GM18508 (cell line): ENCODE measurements at regions not wholly inside any gene's neighbourhood (a gene's known extent, or its start where the extent isn't known, plus 50 kb on each side); places are given as distances from the start of the nearest gene placed in this dataset.
"Not testable (repeated sequence)": the region's sequence is repeated elsewhere in the genome, so short reads cannot be mapped to it uniquely, and the experiment has no call there.

Experiments used
- ATAC-seq: cut with Tn5 transposase; IDR thresholded peaks from one replicate; pipeline ENCODE4 v1.9.1; 2021; ENCODE audit warnings: moderate number of reproducible peaks; ENCODE audit not compliant: insufficient read depth, unreplicated experiment

DNA sequence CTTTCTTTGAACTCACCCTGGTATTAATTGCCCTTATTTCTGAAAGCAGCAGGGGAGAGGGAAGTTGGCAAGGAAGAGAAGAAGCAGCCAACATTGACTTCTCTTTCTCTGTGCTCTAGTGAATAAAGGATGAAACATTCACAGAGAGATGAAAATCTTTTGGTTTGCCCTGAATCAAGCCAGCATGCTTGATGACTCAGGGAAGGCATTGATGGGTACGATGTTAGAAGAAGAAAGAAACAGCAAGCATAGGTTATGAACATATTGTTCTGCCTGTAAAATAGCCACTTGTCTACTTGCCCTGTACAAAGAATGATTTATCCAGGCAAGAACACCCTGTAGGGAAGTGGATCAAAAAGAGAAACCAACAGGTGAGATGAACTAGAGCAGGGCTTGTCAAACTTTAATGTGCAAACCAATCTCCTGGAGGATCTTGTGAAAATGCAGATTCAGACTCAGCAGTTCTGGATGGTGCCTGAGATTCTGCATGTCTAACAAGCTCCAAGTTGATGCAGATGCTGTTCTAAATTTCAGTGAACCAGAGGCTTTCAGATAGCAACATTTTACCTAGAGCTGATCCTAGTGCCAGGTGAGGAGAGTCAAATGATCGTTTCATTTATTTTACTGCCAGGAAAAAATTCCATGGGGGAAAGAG is 586.6 kb upstream of the TLE4 start:
- ATAC-seq, result no peak

DNA sequence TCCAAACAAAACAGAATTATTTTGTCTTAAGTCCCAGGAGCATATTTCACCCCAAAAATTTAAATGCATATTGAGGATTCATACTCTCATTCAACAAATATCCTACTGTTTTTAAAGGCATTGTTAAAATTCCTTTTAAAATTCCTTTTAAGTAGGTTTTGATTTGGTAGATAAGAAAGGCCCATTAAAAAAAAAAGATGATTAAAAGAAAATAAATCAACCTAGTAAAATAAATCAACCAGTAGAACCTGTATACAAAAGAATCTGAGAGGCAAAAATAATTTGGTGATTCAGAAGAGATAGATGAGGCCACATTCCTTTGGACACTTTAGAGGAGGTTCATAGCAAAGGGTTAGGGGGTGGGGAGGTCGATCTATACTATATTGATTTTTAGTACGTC is 585.3 kb upstream of the TLE4 start:
- ATAC-seq, result no peak

DNA sequence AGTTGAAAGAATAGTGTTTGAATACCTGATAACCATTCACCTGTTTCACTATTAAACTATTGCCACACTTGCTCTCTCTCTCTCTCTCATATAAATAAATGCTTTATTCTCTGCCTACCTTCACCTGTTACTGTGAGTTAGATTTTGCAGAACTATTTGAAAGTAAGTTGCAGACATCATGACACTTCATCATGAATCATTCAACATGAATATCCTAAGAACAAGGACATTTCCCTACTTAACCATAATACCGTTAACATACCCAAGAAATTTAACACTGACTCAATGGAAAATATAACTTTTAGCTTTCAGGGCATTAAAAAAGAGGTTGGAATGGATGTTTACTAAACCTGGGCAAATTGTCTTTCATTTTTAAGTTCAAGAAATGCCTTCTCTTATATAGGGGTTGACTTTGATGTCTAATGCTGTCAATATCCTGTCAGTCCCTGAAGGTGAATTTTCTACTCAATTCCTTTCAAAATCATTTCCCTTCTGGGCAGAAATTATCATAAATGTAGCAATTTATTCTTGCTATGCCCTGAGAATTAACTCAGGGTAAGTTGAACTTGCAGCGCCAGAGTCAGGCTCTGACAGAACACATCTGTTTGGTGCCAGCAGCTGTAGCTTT is 582.6 kb upstream of the TLE4 start:
- no peak for ATAC-seq

DNA sequence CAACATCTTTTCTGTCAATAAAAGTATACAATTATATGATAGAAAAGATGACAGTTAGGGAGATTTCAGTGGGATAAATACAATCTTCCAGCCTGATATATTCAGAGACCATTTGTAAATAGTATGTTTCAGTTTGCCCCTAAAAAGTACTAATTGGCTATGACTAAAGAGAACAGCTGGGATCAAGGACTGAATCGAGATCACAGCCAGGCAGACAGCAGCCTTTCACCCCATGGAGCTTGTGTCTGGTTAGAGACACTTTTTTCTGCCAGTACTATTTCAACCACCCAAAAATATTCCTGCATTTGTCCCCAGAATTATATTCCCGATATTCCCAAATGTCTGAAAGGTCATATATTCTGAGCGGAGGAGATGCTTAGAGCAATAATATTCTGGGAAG is 577.3 kb upstream of the TLE4 start:
- no peak for ATAC-seq

DNA sequence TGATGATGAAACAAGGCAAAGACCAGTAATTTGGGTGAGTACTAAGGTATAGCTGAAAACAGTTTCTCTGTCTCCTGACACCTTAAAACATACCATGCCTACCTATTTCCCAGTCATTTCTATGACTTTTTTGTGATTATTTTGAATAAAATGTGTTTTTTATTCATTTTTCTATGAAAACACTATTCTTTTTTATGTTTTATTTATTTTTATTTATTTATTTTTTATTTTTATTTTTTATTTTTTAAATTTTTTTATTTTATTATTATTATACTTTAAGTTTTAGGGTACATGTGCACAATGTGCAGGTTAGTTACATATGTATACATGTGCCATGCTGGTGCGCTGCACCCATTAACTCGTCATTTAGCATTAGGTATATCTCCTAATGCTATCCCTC is 576.8 kb upstream of the TLE4 start:
- not testable (repeated sequence) for ATAC-seq

DNA sequence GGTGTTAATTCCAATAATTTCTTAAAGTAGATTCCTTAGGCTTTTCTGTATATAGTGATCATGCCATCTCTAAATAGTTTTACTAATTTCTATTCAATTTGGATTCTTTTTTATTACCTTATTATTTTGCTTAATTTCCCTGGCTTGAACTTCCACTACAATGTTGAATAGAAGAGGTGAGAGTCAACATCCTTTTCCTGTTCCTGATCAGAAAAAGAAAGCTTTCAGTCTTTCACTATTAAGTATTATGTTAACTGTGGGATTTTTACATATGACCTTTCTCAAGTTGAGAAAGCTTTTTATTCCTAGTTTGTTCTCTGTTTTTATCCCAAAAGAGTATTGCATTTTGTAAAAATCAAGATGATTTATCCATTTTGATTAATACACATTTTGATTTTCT is 574.5 kb upstream of the TLE4 start:
- ATAC-seq, result no peak

DNA sequence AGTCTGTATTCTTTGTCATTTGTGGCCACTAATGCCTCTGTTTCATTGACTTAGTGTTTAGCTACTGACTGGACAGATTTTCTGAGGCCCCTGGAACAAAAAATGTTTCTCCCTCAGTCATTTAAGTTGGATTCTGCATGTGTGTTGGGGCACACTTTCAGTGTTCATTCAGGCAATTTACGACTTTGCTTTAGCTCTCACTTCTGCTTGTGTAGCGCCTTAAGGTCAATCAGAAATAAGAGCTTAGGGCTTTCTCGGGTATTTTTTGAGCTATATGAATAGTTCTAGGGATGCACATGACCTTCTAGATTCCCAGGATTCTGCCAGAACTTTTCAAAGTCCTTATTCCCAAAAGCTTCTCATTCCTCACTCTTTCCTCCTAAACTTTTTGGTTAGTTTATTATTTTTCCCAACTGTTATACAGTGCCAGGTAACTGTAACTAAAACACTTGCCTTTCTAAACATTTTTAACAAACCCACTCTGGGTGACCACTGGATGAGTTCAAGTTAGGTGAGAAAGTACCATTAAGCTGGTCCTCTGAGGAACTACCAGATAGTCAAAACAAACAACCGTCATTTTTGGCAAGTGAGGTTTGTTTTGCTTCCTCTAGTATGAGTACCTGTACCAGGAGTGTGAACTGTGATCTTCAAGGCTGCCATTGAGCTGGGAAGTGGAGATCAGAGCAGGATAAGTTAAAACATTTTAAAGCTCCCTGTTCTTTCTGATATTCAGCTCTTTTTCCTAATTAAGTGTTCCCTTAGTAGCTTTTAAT is 571.3 kb upstream of the TLE4 start:
- no peak for ATAC-seq

DNA sequence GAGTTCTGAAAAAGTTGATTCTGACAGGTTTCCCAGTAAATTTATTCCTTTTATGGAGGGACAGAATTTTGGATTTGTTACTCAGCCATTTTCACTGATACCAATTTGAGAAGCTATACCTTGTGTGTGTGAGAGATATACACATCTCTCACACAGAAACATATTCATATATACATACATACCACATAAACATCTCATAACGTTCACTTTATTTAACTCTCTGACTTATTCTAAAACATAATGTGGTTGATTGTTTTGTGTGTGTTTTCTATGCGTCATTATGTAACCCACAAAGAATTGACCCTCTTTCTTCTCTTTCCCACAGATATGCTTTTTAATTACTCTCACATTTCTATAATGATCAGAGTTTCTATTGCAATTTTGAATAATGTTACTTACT is 570.8 kb upstream of the TLE4 start:
- ATAC-seq, result no peak

DNA sequence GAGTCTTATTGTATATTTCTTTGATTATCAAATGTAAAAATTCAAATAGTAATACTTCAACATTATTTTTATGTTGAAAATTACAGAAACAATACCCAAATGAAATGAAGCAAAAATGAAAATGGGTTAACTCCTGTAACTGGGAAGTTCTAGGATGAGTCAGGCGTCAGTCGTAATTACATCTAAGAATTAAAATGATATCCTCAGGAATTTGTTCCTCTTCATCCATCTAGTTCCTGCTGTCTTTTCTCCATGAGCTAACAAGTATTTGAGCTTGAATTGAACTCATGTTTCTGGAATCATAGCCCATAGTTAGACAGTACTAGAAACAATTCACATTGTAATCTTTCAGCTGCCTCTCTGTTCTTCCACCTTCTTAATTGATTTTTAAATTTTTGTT is 568.3 kb upstream of the TLE4 start:
- ATAC-seq, result no peak

DNA sequence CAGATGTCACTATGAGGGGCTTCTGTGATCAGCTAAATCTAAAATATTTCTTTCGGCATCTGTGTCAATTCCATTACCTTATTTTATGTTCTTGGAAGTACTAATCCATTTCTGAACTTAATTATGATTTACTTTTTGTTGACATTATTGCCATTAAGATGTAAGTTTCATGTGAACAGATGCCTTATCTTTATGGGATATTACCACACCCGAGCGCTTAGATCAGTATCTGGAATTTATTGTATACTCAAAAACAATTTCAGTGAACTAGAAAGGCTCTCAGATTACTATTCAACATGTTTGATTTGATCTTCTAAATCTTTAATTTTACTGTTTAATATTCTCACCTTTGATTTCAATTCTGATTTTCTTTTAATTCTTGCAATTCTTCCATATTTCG is 567.7 kb upstream of the TLE4 start:
- no peak for ATAC-seq

DNA sequence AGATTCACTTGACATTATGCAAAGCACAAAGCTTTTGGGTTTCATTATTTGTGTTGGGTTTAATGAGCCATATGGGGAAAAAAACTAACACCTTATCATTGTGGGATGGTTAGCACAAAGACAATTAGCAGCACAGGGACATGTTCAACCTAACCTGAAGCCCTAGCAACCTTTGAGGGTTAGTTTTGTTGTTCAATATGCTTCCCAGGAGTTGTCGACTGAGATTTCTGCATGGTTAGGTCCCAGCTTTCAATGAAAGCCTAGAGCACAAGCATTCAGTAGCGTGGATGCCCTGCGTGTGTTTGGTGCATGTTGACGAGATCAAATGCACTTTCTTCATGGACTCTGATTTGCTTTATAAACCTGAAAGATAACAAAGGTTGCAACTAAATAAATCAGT is 565.2 kb upstream of the TLE4 start:
- ATAC-seq, result no peak

DNA sequence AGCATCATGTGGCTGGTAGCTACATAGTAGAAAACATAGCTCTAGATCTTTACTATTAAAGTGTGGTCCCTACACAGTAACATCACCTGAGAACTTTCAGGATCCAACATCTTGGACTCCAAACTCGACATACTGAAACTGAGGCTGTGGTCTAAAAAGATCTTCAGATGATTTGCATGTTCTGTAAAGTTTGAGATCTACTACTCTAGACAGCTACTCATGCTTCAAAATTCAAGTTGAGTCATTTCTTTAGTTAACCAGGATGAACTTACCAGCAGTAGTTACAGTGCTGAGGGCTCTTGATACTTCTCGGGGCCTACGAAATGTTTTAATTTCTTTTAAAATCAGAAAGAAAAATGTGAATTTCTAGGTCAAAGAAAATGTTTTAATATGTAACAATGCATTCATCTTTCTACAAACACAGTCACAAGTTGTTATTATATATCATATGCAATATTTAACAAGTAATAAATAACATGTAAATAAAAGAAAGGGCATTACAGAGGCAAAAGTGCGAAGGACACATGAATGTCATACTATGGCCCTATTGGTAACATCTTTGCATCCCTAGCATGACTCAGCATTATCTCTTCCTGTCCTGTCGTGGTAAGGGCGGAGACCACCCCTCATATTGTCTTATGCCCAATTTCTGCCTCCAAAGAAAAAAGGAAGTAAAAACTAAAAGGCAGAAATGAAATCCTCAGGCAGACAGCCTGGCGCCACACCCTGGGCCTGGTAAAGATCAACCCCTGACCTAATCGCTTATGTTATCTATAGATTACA is 563.9 kb upstream of the TLE4 start:
- ATAC-seq, result peak; percentile 97

DNA sequence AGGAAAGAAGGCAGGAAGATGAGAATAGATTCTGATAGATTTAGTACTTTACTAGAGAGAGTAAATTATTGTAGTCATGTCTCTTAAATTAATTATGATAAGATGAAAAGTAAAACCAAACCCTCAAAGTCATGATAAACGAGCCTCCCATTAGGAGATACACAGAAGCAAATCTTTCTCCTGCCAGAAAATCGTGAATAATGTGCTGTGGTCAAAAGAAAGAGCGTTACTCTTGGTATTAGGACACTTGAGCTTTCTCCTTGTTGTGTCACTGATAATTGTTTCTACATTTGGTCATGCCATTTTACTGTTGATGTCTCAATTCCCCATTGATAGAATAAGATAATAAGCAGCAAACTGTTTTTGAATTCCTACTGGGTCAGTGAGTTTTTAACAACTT is 562.8 kb upstream of the TLE4 start:
- ATAC-seq, result no peak

DNA sequence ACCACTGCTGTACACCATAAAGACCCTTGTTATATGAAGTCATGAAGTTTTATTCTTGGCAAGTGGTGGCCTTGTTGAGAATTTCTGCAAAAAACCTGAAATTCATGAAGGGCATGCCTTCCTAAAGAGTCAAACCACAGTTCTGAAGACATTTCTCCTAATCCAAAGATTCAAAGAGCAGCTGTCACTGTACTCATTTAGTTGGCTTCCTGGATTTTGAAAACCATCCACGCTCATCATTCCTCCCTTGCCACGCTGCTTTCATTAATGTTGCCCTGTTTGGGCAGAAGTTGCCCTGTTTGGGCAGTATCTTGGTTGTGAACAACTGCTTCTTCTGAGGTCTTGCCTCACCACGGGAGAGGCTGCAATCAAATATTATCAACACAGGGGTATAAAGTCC is 560.3 kb upstream of the TLE4 start:
- ATAC-seq, result no peak

DNA sequence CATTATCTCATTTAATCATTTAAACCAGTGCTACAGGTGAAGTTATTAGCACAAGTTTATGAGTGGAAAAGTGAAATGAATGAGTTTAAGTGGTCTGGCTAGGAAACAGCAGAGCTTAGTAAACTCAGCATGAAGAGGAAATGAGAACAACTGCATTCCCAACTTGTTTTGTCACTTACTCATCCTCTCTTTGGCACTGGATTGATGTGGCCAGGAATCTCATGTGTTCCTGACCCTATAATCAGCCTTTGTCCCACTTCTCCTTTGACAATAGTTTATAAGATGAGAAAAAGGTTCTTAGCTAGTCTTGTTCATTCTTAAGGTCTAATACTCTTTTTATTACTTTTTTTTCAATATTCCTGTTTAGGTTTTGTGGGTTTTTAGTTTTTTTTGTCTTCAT is 559.2 kb upstream of the TLE4 start:
- ATAC-seq, result no peak

DNA sequence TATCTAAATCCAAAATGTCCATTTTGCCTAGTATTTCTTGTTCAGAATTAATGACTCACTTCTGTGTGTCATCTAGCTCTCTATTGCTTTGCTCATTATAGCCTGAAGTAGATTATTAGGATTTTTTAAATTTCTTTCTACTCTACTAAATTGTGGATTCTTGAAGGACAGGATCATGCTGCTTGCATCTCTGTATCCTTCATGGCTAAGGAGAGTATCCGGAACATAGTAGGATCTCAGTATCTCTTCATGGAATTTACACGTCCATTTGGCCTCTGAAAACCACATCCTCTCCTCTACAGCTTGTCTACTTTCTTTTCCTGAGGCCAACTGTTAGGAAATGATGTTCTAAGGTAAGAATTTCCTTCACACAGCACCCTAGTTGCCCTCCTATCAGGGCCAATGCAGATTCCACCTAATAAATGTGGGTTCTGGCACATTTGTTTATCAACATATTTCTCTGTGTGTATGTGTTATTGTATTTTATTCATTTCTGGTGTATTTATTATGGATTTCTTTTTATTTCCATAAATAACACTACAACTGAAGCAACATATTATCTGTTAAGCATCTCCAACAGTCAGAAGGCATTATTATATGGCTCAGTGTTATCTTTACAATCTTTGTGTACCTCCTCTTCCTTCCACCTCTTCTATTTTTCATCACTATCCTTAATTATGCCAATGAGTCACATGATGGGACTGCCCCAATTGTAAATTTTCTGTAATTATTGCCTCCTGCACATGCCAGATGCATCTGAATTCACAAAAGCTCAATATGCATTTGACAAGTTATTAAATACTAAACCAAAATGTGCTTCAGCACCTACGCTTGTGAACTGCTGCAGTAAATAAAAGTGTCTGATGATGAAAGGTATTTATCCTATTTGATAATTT is 557.8 kb upstream of the TLE4 start:
- no peak for ATAC-seq

DNA sequence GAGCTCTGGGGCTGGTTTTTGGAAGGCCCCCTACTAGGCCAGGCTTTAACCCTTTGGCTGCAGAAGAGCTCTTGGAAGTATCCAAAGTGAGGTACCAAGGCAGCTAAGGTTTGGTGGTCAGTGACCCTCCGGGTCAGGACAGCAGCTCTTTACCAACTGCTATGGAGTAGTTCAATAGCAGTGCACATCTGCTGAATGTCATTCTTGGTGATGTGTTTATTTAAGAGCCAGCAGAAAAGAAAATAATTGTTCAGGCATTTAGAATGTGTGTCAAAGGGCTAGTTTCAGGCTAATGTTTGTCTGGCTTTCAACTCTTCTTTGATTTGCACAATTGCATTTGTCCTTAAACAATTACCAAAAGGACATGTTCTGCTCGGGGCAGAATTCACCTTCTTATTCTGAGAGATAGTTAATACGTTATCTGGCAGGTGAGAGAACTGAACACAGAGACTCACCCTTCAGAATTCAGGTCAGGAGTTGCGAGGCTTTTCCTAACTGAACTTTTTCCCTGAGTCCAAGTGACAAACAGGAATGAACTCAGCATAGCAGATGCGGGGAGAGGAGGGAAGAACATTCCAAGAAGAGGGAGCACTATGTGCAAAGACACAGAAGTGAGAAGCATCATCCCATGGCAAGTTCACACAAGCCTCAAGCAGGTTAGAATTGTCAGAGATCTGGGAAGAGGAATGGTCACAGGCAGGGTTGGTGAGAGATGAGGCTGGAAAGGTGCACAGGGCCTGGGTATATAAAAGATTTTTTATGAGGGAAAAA is 556.7 kb upstream of the TLE4 start:
- no peak for ATAC-seq

DNA sequence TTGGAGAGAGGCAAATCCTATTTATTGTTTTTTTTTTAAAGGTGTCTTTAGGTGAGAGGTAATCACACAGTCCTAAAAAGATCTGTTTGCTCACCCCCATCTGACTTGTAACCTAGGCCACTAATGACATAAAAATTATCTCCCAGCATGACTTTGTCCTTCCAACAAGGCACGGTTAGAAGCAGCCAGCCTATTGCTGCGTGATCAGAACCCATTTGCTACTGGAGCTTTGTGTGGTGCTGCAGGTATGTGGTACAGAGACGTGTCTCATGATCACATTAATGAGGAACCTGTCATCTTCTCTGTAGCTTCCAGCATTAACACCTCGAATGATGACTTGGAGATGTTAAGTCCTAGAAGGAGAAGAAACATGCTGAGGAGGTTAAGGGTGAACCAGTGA is 555.8 kb upstream of the TLE4 start:
- ATAC-seq, result no peak

DNA sequence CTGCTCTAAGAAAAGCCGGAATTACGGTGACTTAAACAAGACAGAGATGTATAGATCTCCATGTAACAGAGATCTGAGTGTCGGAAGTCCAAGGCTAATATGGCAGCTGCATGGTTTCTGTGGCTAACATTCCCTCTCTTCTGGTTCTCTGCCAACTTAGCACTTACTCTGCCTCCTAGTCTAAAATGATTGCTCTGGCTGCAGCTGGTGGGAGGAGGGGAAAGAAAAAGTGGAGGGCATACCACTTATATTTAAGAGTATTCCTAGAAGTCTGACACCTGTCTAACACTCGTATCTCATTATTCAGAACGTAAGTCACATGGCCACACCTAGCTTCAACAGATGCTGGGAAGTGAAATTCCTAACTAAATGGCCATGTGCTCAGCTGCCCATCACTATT is 551.5 kb upstream of the TLE4 start:
- ATAC-seq, result no peak
